ENCODE measurements at regions not wholly inside any gene's neighbourhood (a gene's known extent, or its start where the extent isn't known, plus 50 kb on each side); places are given as distances from the start of the nearest gene placed in this dataset.
A peak's percentile ranks its signal among the peaks of the same experiment; 100 is the strongest.

GRCh38 chr14:95410838-95411237 is 91.1 kb upstream of the CLMN start:
- no peak for DNase-seq (ENCODE audit: low spot score)

- no peak for DNase-seq (ENCODE audit: low spot score)
Observed at GRCh38 chr14:95409477-95410272, 90.0 kb upstream of the CLMN start.

GRCh38 chr14:95408731-95409476 is 89.2 kb upstream of the CLMN start:
- DNase-seq (ENCODE audit: low spot score), result no peak

- DNase-seq (ENCODE audit: low spot score), result no peak
Observed at GRCh38 chr14:95407354-95407753, 87.6 kb upstream of the CLMN start.

- DNase-seq (ENCODE audit: low spot score), result no peak
Observed at GRCh38 chr14:95406756-95407277, 87.1 kb upstream of the CLMN start.

GRCh38 chr14:95404583-95404982 is 84.9 kb upstream of the CLMN start:
- DNase-seq (ENCODE audit: low spot score), result no peak

- no peak for DNase-seq (ENCODE audit: low spot score)
Observed at GRCh38 chr14:95402578-95402977, 82.9 kb upstream of the CLMN start.

GRCh38 chr14:95402176-95402575 is 82.5 kb upstream of the CLMN start:
- DNase-seq (ENCODE audit: low spot score), result no peak

- no peak for DNase-seq (ENCODE audit: low spot score)
Observed at GRCh38 chr14:95398630-95399547, 79.2 kb upstream of the CLMN start.

GRCh38 chr14:95397325-95397724 is 77.6 kb upstream of the CLMN start:
- no peak for DNase-seq (ENCODE audit: low spot score)

GRCh38 chr14:95396221-95396620 is 76.5 kb upstream of the CLMN start:
- DNase-seq (ENCODE audit: low spot score), result no peak

- DNase-seq (ENCODE audit: low spot score), result no peak
Observed at GRCh38 chr14:95395098-95395737, 75.5 kb upstream of the CLMN start.

GRCh38 chr14:95394297-95395097 is 74.8 kb upstream of the CLMN start:
- DNase-seq (ENCODE audit: low spot score), result no peak

- DNase-seq (ENCODE audit: low spot score), result no peak
Observed at GRCh38 chr14:95392841-95393240, 73.1 kb upstream of the CLMN start.

- DNase-seq (ENCODE audit: low spot score), result no peak
Observed at GRCh38 chr14:95391331-95391730, 71.6 kb upstream of the CLMN start.

GRCh38 chr14:95389471-95390011 is 69.8 kb upstream of the CLMN start:
- no peak for DNase-seq (ENCODE audit: low spot score)

GRCh38 chr14:95388699-95389098 is 69.0 kb upstream of the CLMN start:
- DNase-seq (ENCODE audit: low spot score), result peak; percentile 33

GRCh38 chr14:95387826-95388445 is 68.2 kb upstream of the CLMN start:
- DNase-seq (ENCODE audit: low spot score), result no peak

GRCh38 chr14:95386536-95387095 is 66.9 kb upstream of the CLMN start:
- DNase-seq (ENCODE audit: low spot score), result no peak

- no peak for DNase-seq (ENCODE audit: low spot score)
Observed at GRCh38 chr14:95385701-95386100, 66.0 kb upstream of the CLMN start.

Data from kidney capillary endothelial cell (primary cell).